Loucy (cell line): ENCODE measurements at regions not wholly inside any gene's neighbourhood (a gene's known extent, or its start where the extent isn't known, plus 50 kb on each side); places are given as distances from the start of the nearest gene placed in this dataset.

Experiments
- H2AFZ ChIP-seq: fragments of 200-600 bp; sonication (generic); 2 replicates; pipeline ENCODE4 v1.6.0; 2016; ENCODE audit warnings: antibody characterized with exemption, mild to moderate bottlenecking, low read length, moderate library complexity
- H3F3A ChIP-seq: fragments of 200-600 bp; 2 replicates; pipeline ENCODE4 v1.6.0; 2016; ENCODE audit warnings: antibody characterized with exemption, low read depth, mild to moderate bottlenecking
- H3K27me3 ChIP-seq: fragments of 200-600 bp; sonication (generic); 2 replicates; pipeline ENCODE4 v1.6.1; 2014; ENCODE audit warnings: low read length, mild to moderate bottlenecking; ENCODE audit not compliant: insufficient read depth, poor library complexity, severe bottlenecking
- H3K36me3 ChIP-seq: fragments of 200-600 bp; sonication (generic); 2 replicates; pipeline ENCODE4 v1.6.1; 2016; ENCODE audit warnings: low read length; ENCODE audit not compliant: insufficient read depth
- H3K4me1 ChIP-seq: fragments of 200-600 bp; sonication (generic); 2 replicates; pipeline ENCODE4 v1.5.1; 2014; ENCODE audit warnings: low read length, mild to moderate bottlenecking; ENCODE audit not compliant: insufficient read depth, poor library complexity, severe bottlenecking
- H3K4me2 ChIP-seq: fragments of 200-600 bp; sonication (generic); 2 replicates; pipeline ENCODE4 v1.6.0; 2014; ENCODE audit warnings: antibody characterized with exemption, low read length, low read depth, mild to moderate bottlenecking; ENCODE audit not compliant: poor library complexity, severe bottlenecking
- H3K4me3 ChIP-seq: fragments of 200-600 bp; sonication (generic); 2 replicates; pipeline ENCODE4 v1.5.1; 2014; ENCODE audit warnings: low read length, mild to moderate bottlenecking, mixed read lengths; ENCODE audit not compliant: poor library complexity, severe bottlenecking
- H3K79me2 ChIP-seq: fragments of 200-600 bp; sonication (generic); 2 replicates; pipeline ENCODE4 v1.6.1; 2014; ENCODE audit warnings: low read length; ENCODE audit not compliant: insufficient read depth
- H3K9ac ChIP-seq: fragments of 200-600 bp; sonication (generic); 2 replicates; pipeline ENCODE4 v1.6.0; 2014; ENCODE audit warnings: mild to moderate bottlenecking, low read depth, low read length, moderate library complexity; ENCODE audit not compliant: poor library complexity, severe bottlenecking
- H3K9me2 ChIP-seq: fragments of 200-600 bp; sonication (generic); replicated peaks from 2 replicates; pipeline ENCODE4 v1.6.1; 2016; ENCODE audit warnings: low read depth, low read length, mixed read lengths
- H3K9me3 ChIP-seq: fragments of 200-600 bp; sonication (generic); 2 replicates; pipeline ENCODE4 v1.6.1; 2014; ENCODE audit warnings: mild to moderate bottlenecking, antibody characterized with exemption, low read length, low read depth; ENCODE audit not compliant: insufficient read depth
- H4K20me1 ChIP-seq: fragments of 200-600 bp; sonication (generic); 2 replicates; pipeline ENCODE4 v1.6.0; 2014; ENCODE audit warnings: antibody characterized with exemption, low read length, mild to moderate bottlenecking; ENCODE audit not compliant: insufficient read depth, poor library complexity, severe bottlenecking
- CTCF ChIP-seq: fragments of 200-600 bp; sonication (generic); conservative IDR thresholded peaks from 2 replicates; pipeline ENCODE4 v1.5.1; 2014; ENCODE audit warnings: mild to moderate bottlenecking, antibody characterized with exemption, low read length
- EZH2phosphoT487 ChIP-seq: fragments of 200-600 bp; IDR thresholded peaks from 2 replicates; pipeline ENCODE4 v1.6.1; 2018; ENCODE audit warnings: antibody characterized with exemption, mild to moderate bottlenecking, moderate library complexity, borderline replicate concordance

GRCh38 chr2:114384441-114384840 lies 58.0 kb upstream of the DPP10 start:
- Histone ChIP-seq H4K20me1 (no peaks in the 10 kb centered on the region), H3K4me1 (no peaks in the 10 kb centered on the region)

GRCh38 chr2:114389021-114389420 lies 53.4 kb upstream of the DPP10 start:
- H3K9ac ChIP-seq: no peak overlapping the region
- H2AFZ ChIP-seq: no peak overlapping the region
- H3K9me2 ChIP-seq: no peaks in the 10 kb centered on the region
- H3F3A ChIP-seq: no peaks in the 10 kb centered on the region
- no peaks in the 10 kb centered on the region for H4K20me1 ChIP-seq
- H3K27me3 ChIP-seq: no peaks in the 10 kb centered on the region
- H3K79me2 ChIP-seq: no peaks in the 10 kb centered on the region
- H3K4me2 ChIP-seq: no peak overlapping the region
- TF ChIP-seq EZH2phosphoT487 (no peak), CTCF (no peak)
- H3K4me3 ChIP-seq: no peak overlapping the region
- no peaks in the 10 kb centered on the region for H3K4me1 ChIP-seq
- H3K9me3 ChIP-seq: no peaks in the 10 kb centered on the region
- H3K36me3 ChIP-seq: no peaks in the 10 kb centered on the region

More at GRCh38 chr2:114384441-114384840, 58.0 kb upstream of the DPP10 start:
- H2AFZ ChIP-seq: no peak overlapping the region
- no peak overlapping the region for H3K4me2 ChIP-seq
- H3K79me2 ChIP-seq: no peaks in the 10 kb centered on the region
- no peak for TF ChIP-seq EZH2phosphoT487
- TF ChIP-seq CTCF: no peak
- no peaks in the 10 kb centered on the region for H3K27me3 ChIP-seq
- H3K36me3 ChIP-seq: no peaks in the 10 kb centered on the region
- H3K4me3 ChIP-seq: no peak overlapping the region
- no peaks in the 10 kb centered on the region for H3F3A ChIP-seq
- no peak overlapping the region for H3K9ac ChIP-seq
- no peaks in the 10 kb centered on the region for H3K9me2 ChIP-seq
- H3K9me3 ChIP-seq: no peaks in the 10 kb centered on the region
